HAP-1 (cell line): ENCODE measurements at regions not wholly inside any gene's neighbourhood (a gene's known extent, or its start where the extent isn't known, plus 50 kb on each side); places are given as distances from the start of the nearest gene placed in this dataset.

Experiments used
- DNase-seq, 2 experiments: peaks; one replicate each; pipeline ENCODE4 v3.0.0-alpha.2; 2016 to 2020; ENCODE audit warnings: low spot score in 2 of 2
- H3K27me3 ChIP-seq: fragments of 250-450 bp; sonication (Bioruptor Pico); 2 replicates; pipeline ENCODE4 v1.5.1; 2020; ENCODE audit warnings: low read depth, mild to moderate bottlenecking, moderate library complexity
- H3K36me3 ChIP-seq: fragments of 250-450 bp; sonication (Bioruptor Pico); replicated peaks from 2 replicates; pipeline ENCODE4 v1.5.1; 2020; ENCODE audit warnings: mild to moderate bottlenecking
- H3K4me1 ChIP-seq: fragments of 250-450 bp; sonication (Bioruptor Pico); 2 replicates; pipeline ENCODE4 v1.5.1; 2020; ENCODE audit warnings: mild to moderate bottlenecking
- H3K4me3 ChIP-seq: fragments of 250-450 bp; sonication (Bioruptor Pico); 2 replicates; pipeline ENCODE4 v1.5.1; 2020; ENCODE audit warnings: mild to moderate bottlenecking, moderate library complexity
- H3K9me3 ChIP-seq: fragments of 250-450 bp; sonication (Bioruptor Pico); 2 replicates; pipeline ENCODE4 v1.5.1; 2020; ENCODE audit warnings: mild to moderate bottlenecking, moderate library complexity
- in situ Hi-C: fragments of 300-500 bp; cut with MboI; formaldehyde crosslinking; loops from 3 replicates; pipeline ENCODE4 v1.14.3; 2020; ENCODE audit warnings: low sequenced_read_pairs, inconsistent platforms, mixed read lengths

DNA sequence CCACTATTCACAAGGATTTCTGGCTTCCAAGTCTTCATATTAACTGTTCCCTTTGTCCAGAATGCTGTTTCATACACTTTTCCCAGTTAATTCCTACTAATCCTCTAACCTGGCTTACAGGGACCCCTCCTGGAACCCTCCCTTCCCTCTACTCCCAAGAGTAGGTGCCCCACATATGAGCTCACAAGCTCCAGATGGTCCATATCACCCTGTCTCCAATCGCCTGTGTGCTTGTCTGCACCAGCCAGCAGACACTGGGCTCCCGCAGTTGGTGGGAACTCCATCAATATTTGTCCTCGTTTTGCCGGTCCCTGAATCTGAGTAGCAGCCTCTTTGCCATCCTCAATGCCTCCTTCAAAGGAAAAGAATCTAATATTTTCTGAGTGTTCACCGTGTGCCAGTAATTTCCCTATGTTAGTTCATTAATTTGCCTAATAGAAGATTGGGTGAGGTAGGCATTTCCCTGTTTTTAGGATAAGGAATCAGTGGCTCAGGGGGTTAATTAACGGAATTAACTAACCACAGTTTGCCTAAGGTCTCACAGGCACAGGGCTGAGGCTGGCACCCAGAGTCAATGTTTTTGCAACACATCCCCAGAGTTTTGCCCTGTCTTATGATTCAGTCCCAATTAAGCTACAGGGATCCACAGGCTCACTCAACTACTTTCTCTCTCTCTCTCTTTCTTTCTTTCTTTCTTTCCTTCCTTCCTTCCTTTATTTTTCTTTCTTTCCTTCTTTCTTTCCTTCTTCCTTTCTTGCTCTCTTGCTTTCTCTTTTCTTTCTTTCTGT lies 141.6 kb upstream of the CYP1B1 start:
- no peak for DNase-seq
- in situ Hi-C loops, result no loop called here

DNA sequence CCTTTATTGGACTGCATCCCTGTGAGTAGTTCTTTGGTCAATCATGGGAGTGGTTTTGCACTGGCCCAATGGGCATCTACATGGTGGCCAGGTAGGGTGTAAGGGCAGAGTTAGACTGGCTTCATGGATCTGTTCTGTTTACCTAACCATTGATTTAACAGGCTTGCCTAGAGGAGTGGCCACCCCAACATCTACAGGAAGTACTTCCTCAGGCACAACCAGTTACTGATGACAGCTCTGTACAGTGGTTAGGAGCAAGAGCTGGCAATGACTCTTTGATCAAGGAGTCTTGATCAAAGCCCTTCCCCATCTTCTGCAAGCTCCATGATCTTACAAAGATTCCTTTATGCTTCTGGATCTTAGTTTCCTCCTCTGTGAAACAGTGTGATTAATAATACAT lies 140.9 kb upstream of the CYP1B1 start:
- Histone ChIP-seq H3K4me1 (no peaks in the 10 kb centered on the region), H3K4me3 (no peak overlapping the region), H3K36me3 (no peaks in the 10 kb centered on the region), H3K9me3 (no peaks in the 10 kb centered on the region), H3K27me3 (peaks cover 6% of the 10 kb centered on the region; the same call in 1 of the 2 replicates)
- no peak for DNase-seq
- in situ Hi-C loops, result no loop called here

More for the DNA sequence above, 141.6 kb upstream of the CYP1B1 start:
- Histone ChIP-seq H3K36me3 (no peaks in the 10 kb centered on the region), H3K4me1 (no peaks in the 10 kb centered on the region), H3K4me3 (no peak overlapping the region), H3K9me3 (no peaks in the 10 kb centered on the region), H3K27me3 (peaks cover 3% of the 10 kb centered on the region; the same call in 1 of the 2 replicates)

GRCh38 chr2:38215993-38216392 lies 140.0 kb upstream of the CYP1B1 start:
- in situ Hi-C loops, result no loop called here
- H3K4me3 ChIP-seq, result no peak overlapping the region
- peaks cover 6% of the 10 kb centered on the region; the same call in 1 of the 2 replicates for H3K27me3 ChIP-seq
- no peaks in the 10 kb centered on the region for H3K9me3 ChIP-seq
- no peaks in the 10 kb centered on the region for H3K4me1 ChIP-seq
- H3K36me3 ChIP-seq, result no peaks in the 10 kb centered on the region
- DNase-seq, result no peak

DNA sequence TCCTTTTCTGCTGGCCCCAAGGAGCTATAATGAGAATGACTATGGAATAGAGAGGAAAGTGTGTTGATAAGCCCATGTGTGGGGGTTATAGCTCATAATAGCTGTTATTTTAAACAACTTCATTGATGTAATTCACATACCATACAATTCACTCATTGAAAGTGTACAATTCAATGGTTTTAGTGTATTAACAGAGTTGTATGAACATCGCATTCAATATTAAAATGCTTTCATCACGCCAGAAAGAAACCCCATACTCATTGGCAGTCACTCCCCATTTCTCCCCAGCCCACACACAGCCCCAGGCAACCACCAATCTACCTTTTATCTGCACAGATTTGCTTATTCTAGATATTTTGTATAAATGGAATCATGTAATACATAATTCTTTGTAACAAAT lies 139.6 kb upstream of the CYP1B1 start:
- no peak for DNase-seq
- in situ Hi-C loops, result no loop called here
- H3K27me3 ChIP-seq, result peaks cover 6% of the 10 kb centered on the region; the same call in 1 of the 2 replicates
- no peaks in the 10 kb centered on the region for H3K4me1 ChIP-seq
- no peaks in the 10 kb centered on the region for H3K36me3 ChIP-seq
- H3K4me3 ChIP-seq, result no peak overlapping the region
- H3K9me3 ChIP-seq, result no peaks in the 10 kb centered on the region

- Histone ChIP-seq H3K4me1 (no peaks in the 10 kb centered on the region), H3K4me3 (no peak overlapping the region), H3K36me3 (no peaks in the 10 kb centered on the region), H3K27me3 (peaks cover 4% of the 10 kb centered on the region; the same call in 1 of the 2 replicates), H3K9me3 (no peaks in the 10 kb centered on the region)
- no peak for DNase-seq
- in situ Hi-C loops, result no loop called here
These were observed 138.3 kb upstream of the CYP1B1 start for GRCh38 chr2:38214209-38214717.

GRCh38 chr2:38213619-38214167 lies 137.7 kb upstream of the CYP1B1 start:
- Histone ChIP-seq H3K4me1 (no peaks in the 10 kb centered on the region), H3K4me3 (no peak overlapping the region), H3K9me3 (no peaks in the 10 kb centered on the region), H3K27me3 (peaks cover 2% of the 10 kb centered on the region; the same call in 1 of the 2 replicates), H3K36me3 (no peaks in the 10 kb centered on the region)
- in situ Hi-C loops, result no loop called here
- no peak for DNase-seq

- Histone ChIP-seq H3K4me1 (no peaks in the 10 kb centered on the region), H3K9me3 (no peaks in the 10 kb centered on the region), H3K36me3 (no peaks in the 10 kb centered on the region), H3K27me3 (peaks cover 2% of the 10 kb centered on the region; the same call in 1 of the 2 replicates), H3K4me3 (no peak overlapping the region)
- no peak for DNase-seq
- in situ Hi-C loops, result no loop called here
These were observed 136.4 kb upstream of the CYP1B1 start for GRCh38 chr2:38212312-38212711.

DNA sequence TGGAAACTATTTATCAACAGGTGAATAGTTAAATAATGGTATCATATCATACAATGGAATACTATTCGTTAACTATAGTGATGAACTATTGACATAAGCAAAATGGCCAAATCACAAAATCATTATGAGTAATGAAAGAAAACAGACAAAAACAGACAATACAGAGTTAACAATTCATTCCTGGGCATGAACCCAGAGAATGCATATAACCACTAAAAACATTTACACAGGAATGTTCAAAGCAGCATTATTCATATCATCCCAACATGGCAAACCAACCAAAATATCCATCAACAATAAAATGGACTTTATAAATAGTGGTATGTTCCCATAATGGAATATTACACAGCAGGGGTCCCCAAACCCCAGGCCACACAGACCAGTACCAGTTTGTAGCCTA lies 131.2 kb upstream of the CYP1B1 start:
- DNase-seq, result no peak
- H3K36me3 ChIP-seq, result no peaks in the 10 kb centered on the region
- in situ Hi-C loops, result no loop called here
- H3K4me3 ChIP-seq, result no peak overlapping the region
- no peaks in the 10 kb centered on the region for H3K4me1 ChIP-seq
- peaks cover 6% of the 10 kb centered on the region; the same call in 1 of the 2 replicates for H3K27me3 ChIP-seq
- H3K9me3 ChIP-seq, result no peaks in the 10 kb centered on the region

DNA sequence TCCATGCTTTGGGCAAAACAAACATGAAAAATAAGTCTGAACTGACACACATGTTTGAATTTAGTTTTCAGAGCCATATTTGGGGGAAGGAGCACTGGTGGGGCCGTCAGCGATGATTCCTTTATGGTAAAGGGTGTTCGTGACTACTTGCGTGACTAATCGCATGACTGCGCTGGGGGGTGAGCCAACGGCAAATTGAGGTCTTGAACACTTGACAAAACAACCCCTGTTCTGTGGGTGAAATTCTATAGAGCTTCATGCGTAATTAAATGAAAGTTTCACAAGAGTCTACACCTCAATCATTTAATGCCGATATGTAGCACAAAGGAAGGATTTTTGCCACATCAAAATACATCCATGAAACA lies 127.5 kb upstream of the CYP1B1 start:
- no peak for DNase-seq
- in situ Hi-C loops, result no loop called here
- no peaks in the 10 kb centered on the region for H3K36me3 ChIP-seq
- H3K27me3 ChIP-seq, result peaks cover 10% of the 10 kb centered on the region; the same call in 1 of the 2 replicates
- no peaks in the 10 kb centered on the region for H3K9me3 ChIP-seq
- H3K4me1 ChIP-seq, result no peaks in the 10 kb centered on the region
- no peak overlapping the region for H3K4me3 ChIP-seq

DNA sequence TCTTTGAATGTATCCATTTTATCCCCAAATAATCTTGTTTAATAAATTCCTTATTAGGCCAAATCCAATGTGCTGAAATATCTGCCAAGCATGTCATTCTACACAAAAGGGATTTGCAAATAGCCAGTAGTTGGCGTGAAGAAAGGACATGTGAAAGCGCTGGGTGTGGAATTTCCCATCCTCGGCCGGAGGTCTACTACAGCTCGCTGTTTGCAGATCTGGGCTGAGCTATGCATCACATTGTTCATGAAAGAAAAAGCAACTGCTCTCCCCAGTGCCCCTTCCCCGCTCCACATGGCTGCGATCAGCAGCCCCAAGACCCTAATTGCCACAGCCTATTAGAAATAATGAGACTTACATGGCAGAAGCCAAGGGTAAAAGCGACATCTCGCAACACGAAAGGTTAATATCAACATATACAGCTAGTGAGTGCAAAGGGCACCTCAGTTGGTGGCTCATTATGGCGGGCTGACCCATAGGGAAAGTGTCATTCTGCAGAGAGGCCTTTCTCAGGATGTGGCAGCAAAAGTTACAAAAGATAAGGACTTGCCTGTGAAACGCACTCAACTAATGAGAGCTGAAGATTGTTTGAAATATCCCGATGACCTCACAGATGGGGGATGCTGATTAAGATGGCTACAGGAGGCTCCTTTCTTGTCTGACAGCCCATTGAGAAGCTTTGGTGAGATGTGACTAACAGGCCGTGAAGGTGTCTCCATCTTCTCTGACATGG lies 126.9 kb upstream of the CYP1B1 start:
- H3K36me3 ChIP-seq, result no peaks in the 10 kb centered on the region
- H3K4me3 ChIP-seq, result no peak overlapping the region
- no peaks in the 10 kb centered on the region for H3K9me3 ChIP-seq
- no peaks in the 10 kb centered on the region for H3K4me1 ChIP-seq
- peaks cover 10% of the 10 kb centered on the region; the same call in 1 of the 2 replicates for H3K27me3 ChIP-seq
- DNase-seq, result no peak
- in situ Hi-C loops, result no loop called here

DNA sequence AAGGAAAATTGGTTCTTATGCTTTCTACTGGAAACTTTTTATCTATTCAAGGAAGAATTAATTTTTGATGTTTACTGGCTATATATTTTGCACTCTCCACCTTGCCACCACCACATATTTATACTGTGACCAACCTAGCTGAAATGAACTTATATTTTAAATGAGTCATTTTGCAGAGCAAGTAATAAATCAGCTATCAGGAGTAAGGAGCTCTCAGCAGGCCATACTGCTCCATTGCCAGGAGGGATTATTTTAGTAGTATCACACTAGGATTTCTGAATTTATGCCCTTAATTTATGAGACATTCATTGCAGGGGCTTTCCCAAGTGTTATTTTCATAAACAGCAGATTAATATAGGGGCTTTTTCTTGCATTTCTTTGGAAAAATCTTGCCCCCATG lies 125.8 kb upstream of the CYP1B1 start:
- no peaks in the 10 kb centered on the region for H3K9me3 ChIP-seq
- no peaks in the 10 kb centered on the region for H3K4me1 ChIP-seq
- H3K27me3 ChIP-seq, result peaks cover 7% of the 10 kb centered on the region; the same call in 1 of the 2 replicates
- no peaks in the 10 kb centered on the region for H3K36me3 ChIP-seq
- in situ Hi-C loops, result no loop called here
- no peak for DNase-seq
- H3K4me3 ChIP-seq, result no peak overlapping the region

GRCh38 chr2:38200598-38200997 lies 124.6 kb upstream of the CYP1B1 start:
- Histone ChIP-seq H3K36me3 (no peaks in the 10 kb centered on the region), H3K4me3 (no peak overlapping the region), H3K27me3 (peaks cover 5% of the 10 kb centered on the region; the same call in 1 of the 2 replicates), H3K9me3 (no peaks in the 10 kb centered on the region), H3K4me1 (no peaks in the 10 kb centered on the region)
- DNase-seq, result no peak
- in situ Hi-C loops, result no loop called here

GRCh38 chr2:38199127-38199526 lies 123.2 kb upstream of the CYP1B1 start:
- Histone ChIP-seq H3K4me3 (no peak overlapping the region), H3K4me1 (no peaks in the 10 kb centered on the region), H3K27me3 (peaks cover 5% of the 10 kb centered on the region; the same call in 1 of the 2 replicates), H3K9me3 (no peaks in the 10 kb centered on the region), H3K36me3 (no peaks in the 10 kb centered on the region)
- DNase-seq, result no peak
- in situ Hi-C loops, result no loop called here

GRCh38 chr2:38194751-38195150 lies 118.8 kb upstream of the CYP1B1 start:
- H3K4me1 ChIP-seq, result no peaks in the 10 kb centered on the region
- no peaks in the 10 kb centered on the region for H3K9me3 ChIP-seq
- no peaks in the 10 kb centered on the region for H3K36me3 ChIP-seq
- no peaks in the 10 kb centered on the region for H3K27me3 ChIP-seq
- in situ Hi-C loops, result no loop called here
- H3K4me3 ChIP-seq, result no peak overlapping the region
- DNase-seq, result no peak
